ENCODE measurements at regions not wholly inside any gene's neighbourhood (a gene's known extent, or its start where the extent isn't known, plus 50 kb on each side); places are given as distances from the start of the nearest gene placed in this dataset.

DNA sequence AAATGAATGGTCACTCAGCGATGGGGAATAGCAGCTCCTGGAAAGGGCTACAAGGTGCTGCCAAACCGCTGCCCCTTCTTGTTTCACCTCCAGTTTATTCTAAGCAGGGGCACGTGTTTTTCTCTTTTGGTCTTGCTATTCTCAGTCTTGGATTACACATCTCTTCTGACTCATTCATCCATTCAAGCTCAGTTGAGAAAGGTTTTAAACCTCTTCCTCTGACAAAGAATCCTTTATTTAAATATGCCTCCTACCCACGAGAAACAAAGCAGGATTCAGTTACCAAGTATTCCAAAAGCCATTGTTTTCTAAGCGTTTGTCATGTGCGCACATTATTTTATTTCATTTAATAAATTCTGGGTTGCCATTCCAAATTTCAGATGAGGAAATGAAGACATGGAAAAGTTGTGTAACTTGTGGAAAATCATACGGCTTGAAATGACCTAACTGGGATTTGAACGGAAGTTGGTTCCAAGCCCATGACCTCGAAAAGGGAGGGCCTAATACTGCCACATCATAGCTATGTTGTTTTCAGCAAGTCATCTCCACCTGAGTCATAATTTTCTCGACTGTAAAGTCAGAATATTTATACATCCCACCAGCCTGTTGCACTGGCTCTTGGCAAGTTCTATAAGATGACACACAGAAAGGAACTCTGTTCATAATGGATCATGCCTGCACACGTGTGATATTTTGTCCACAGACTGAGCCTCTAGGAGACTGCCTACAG lies 292.0 kb upstream of the SLCO3A1 start:
- no peak for ATAC-seq

DNA sequence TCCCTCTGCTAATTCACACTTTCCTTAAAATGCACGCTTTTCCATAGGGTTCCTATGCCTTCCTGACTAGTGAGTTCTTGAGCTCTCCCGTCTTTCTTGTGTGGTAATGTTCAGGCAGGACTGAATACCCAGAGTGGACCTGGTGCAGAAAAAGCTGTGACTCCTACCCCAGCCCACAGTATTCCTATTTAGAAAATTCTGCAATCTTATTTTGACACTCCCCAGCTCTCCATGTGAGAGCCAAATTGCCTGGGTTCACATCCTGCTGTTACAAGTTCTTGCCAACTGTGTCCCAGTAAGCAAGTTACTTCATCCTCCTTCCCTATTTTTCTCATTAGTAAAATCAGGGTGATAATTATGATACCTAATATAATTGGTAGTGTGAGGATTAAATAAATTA lies 290.8 kb upstream of the SLCO3A1 start:
- ATAC-seq: no peak

DNA sequence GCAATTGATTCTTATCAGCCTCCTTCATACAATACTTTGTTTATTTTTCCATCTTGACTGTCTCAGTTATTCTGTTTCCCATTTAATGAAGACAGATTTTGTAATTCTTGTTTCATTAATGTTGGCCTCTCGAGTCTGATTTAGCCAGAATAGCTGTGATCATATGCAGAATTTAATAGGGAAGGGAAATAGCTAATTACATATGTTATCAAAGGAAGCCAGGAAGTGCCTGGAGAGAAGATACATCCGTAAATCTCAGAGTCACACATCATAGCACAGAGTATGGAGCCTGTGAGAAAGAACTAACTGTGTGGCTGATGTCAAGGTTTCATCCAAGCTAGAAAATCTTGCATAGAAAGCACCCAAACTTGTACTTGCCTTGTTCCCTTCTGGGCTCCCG lies 288.9 kb upstream of the SLCO3A1 start:
- no peak for ATAC-seq

DNA sequence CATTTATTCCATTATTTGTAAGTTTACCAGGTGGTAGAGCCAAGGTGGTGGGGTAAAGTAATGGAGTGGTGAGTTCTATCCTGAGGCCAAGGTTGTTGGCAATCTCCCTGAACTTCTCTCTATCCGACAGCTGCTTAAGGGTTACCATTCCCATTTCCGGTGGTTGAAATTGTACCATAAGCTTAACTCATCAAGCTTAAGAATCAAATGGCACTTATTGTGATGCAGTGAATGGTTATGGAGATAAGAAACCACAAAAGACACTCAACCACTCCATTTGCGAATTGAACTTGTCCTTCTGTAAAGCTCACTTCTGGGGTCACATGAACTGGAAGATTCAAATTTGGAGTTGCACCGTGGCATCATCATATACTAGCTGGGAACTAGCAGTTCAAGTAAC lies 287.4 kb upstream of the SLCO3A1 start:
- ATAC-seq: no peak

DNA sequence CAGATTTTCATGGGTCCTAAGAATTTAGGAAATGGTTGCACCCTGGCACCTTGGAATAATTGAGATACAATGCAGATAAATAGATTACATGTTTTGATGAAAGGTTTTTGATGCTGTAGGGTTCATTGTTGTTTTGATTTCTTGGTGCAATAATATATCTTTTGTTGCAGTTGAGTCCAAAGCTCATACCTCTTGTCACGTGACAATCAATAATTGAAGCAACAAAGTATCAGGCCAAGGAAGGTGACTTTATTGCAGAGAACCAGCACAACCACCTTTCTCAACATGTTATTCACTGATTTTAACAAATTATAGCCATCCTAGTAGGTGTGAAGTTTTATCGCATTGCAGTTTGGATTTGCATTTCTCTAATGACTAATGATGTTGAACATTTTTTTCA lies 285.5 kb upstream of the SLCO3A1 start:
- no peak for ATAC-seq

DNA sequence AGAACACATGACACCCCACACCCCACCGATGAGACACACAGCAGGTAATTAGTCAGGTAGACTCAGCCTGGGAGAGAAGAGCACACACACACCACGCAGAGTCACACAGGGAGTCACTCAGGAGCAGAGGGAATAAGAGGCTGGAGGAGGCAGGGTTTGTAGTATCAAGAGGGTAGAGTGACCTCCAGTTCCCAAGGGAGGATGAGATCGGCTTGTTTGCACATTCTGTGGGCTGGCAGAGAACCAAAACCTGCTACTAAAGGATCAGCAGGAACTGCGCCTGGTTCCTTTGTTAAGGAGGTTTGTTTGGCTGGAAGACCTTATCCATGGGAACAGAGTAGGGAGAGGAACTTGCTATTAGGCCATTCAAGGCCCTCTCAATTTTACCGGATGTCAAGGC lies 281.4 kb upstream of the SLCO3A1 start:
- no peak for ATAC-seq

DNA sequence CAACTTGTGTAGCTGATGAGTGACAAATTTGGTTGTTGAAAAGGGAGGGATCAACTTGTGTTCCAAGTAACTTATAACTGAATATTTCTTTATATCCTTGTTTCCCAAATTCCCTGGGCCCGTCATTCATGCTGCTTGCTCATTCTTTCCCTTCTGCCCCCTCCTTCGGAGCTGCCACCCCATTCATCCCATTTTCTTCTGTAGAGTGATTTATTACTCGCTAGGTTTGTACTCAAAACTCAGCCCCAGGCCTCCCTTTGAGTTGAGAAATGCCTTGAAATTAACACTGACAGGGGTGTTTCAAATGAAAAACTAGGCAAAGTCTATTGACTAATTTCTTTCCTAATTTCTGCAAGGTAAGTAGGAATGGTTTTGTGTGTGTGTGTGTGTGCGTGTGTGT lies 277.4 kb upstream of the SLCO3A1 start:
- no peak for ATAC-seq

DNA sequence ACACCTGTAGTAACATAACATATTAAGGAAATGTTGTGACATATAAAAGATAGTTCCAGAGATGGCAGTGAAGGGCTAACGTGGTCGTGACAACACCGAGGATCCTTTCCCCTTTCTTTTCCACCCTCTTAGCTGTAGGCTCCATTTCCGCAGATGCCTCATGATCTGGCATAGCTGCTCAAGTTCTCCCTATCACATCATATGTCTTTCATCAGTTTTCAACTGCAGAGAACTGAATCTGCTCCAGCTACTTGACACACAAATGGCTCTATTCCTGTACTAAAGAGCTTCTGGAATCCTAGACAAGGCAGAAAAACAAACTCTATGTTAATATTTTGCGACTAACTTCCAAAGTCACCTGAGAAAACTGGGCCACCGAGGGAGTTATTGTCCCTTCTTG lies 275.0 kb upstream of the SLCO3A1 start:
- ATAC-seq: no peak

DNA sequence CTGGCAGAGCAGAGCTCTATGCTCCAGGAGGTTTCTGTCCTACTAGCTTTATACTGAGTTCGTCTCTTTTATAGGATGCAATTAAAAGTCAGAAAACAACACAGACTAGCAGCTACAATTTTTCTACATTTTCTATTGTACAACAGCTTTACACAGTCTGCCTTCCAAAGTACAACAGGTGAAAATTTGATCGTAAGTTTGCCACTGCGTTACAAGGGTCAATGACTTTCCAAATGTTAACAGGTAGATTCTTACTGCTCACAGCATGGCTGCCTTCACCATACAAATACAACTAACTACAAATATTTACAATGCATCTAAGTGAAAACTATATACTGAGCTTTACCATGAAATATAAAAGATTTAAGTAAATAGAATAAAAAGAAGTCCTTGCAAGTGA lies 268.6 kb upstream of the SLCO3A1 start:
- ATAC-seq: no peak

DNA sequence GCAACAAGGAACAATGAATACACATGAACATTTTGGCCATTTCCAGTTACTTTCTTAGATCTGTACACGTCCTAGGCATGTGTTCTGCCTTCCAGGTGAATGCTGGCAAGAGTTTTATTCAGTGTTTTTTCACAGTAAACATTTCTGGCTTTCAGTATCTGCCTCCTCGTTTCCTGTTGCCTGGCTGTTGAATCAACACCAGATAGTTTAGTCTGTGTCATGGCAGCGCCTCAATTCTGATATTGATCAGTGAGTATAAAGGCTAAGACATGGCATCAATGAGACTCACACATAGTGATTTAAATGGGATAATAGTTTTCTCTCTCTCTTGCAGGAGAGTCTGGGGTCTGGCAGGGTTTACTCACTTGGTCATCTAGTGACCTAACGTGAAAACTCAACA lies 266.9 kb upstream of the SLCO3A1 start:
- ATAC-seq: no peak

DNA sequence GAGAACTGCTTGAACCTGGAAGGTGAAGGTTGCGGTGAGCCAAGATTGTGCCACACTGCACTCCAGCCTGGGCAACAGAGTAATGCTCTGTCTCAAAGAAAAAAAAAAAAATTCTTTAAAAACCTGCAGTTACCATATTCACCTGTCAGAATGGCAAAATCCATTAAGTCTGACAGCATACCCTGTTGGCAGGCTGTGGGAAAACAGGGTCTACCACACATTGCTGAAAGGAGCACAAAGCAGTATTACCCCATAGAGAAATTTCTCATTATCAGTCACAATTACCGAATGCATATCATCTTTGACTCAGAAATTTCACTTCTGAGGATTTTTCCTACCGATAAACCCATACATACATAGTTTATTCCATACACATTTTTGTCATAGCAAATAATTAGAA lies 264.1 kb upstream of the SLCO3A1 start:
- peak; percentile 53 to 64 for ATAC-seq

DNA sequence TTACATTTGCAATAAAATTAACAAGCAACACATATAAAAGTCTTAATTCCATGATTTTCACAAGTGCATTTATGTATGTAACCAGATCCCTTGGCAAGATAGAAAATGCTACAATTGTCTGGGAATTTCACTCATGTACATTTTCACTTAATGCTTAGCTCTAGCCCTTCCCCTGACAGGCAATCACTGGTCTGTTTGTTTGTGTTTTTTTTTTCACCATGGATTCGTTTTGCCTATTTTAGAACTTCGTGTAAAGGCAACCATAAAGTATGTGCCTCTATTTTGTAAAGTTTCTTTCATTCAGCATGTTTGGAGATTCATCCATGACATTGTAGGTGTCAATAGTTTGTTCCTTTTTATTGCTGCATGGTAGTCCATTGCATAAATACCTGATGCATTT lies 260.9 kb upstream of the SLCO3A1 start:
- no peak for ATAC-seq

DNA sequence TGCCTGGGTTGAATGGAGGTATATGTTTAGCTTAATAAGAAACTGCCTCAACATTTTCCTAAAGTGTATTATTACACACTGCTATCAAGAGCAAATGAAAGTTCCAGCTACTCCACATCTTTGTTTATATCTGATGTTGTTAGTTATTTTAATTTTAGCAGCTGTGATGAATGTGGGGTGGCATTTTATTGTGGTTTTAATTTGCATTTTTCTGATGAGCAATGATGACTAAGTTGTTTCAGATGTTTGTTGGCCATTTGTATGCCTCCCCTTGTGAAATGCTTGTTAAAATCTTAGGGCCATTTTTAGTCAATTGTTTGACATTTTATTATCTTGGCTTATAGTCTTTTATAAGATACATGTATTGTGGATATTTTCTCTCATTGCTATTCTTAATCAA lies 260.4 kb upstream of the SLCO3A1 start:
- ATAC-seq: peak; percentile 17 to 20

DNA sequence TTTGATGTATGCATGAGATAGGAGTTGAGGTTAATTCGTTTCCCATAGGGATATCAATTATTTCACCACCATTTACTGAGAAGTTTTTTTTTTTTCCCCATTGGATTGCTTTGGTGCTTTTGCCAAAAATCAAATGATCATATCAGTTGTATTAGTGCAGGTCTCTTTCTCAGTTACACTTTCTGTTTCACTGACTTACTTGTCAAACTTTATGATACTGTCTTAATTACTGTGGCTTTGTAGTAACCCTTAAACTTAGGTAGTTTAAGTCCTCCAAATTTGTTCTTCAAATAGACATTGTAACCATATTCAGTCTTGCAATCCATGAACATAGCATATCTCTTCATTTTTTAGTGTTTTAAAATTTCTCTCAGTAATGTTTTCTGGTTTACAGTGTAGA lies 259.9 kb upstream of the SLCO3A1 start:
- no peak for ATAC-seq

DNA sequence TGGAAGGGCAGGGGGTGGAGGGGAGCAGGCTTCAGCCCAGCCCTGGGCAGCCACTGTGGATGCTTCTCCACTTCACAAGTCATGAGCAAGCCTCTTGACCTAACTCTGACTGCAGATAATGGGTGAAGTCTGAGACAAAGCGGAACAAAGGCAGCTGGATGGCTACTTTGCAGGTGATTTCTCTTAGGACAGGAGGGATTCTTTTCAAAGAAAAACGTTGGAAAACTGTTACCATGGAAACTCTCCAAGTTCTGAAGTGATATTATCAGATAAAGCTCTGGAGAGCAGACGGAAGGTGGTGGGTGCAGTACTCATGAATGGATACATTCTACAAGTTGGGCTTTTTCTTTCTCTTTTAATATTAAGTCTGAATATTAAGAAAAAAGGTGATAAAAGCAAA lies 254.2 kb upstream of the SLCO3A1 start:
- ATAC-seq: no peak

DNA sequence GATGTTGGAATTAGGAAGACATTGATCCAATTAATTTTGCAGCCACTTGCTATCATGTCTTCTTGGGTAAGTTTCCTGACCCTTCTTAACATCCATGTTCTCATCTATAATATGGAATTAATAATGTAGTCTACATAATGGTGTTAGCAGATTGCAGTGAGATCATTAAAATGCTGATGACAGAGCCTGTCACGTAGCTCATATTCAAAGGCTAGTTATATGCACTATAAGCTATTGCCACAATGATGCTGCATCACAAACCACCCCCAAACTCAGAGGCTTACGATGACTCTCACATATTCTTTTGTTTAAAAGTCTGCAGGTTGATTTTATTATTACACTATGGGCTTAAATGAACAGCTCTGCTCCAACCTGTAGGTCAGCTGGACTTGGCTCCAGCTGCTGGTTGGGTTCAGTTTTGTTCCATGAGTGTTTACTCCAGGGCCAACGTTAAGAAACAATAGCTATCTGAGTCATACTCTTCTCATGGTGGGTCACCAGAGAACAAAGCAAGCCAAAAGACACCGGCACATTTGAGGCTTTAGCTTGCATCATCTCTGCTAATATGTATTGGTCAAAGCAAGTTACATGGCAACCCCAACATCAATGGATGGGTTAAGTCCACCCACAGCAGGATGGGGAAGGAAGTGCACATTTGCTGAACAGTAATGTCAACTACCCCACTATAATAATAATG lies 250.0 kb upstream of the SLCO3A1 start:
- no peak for ATAC-seq

DNA sequence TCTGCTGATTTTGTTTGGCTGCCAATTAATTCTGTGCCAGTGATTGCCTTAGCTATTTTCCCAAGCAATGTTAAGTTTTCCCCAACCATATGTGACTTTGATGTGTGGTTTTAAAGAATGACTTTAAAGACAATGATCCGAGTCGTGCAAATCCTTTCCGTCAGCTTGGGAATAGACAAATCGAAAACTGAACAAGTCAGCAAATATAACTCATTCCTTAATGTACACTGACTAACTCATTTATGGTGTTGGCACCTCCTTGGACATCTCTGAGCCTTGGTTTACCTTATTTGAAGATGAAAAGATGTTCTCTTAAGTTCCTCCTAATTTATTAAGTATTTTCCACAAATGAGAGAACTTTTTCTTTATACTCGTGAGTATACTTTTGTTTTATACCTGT lies 249.4 kb upstream of the SLCO3A1 start:
- no peak for ATAC-seq

DNA sequence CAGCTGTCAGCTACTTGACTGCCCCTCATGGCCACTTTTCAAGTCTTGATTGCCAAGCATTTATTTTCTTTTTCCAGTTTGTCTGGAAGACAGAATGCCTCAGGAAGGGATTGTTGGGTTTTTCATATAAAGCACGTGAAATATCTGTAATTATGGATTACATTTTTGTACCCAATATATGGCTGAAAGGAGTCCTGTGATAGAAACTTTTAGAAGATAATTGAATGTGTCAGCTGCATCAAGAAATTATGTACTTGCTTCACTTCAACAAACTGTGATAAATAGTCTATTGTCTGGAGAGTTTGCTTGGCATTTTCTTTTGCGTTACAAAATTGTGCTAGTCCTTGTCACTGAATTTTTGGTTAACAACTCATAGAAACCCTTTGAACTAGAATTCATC lies 247.9 kb upstream of the SLCO3A1 start:
- ATAC-seq: no peak

DNA sequence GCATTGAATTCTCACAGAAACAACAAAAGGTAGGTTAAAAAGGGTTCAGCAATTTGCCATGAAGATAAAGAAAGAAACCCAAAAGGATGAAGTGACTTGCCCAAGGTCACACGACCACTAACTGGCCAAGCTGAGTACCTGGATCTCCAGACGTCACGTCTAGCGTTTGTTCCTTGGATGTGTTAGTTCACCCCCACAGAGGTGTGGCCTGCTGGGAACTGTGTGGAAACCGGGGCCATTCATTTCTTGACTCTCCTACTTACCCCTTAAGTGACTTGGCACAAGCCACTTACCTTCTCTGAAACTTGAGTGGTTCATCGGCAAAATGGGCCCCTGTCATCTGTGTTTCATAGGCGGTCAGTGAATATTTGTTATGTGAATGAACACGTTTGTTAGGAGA lies 244.3 kb upstream of the SLCO3A1 start:
- no peak for ATAC-seq

DNA sequence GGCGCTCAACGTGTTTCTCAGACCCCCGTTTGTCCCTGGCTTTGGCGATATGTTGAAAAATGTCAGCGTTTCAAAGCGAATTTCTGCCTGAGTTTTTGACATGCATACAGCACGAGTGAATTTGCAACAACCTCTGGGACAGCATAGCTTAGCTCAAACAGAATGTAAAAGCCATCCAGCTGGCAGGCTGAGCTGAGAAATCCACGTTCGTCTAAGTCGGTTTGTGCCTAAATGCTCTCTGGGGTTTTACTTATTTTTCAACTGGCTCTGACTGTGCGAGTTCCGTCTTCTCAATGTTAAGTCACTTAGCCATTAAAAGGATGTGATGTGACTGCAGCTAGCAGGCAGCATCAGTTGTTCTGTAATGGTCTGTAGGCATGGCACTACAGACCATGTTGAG lies 243.5 kb upstream of the SLCO3A1 start:
- ATAC-seq: no peak

DNA sequence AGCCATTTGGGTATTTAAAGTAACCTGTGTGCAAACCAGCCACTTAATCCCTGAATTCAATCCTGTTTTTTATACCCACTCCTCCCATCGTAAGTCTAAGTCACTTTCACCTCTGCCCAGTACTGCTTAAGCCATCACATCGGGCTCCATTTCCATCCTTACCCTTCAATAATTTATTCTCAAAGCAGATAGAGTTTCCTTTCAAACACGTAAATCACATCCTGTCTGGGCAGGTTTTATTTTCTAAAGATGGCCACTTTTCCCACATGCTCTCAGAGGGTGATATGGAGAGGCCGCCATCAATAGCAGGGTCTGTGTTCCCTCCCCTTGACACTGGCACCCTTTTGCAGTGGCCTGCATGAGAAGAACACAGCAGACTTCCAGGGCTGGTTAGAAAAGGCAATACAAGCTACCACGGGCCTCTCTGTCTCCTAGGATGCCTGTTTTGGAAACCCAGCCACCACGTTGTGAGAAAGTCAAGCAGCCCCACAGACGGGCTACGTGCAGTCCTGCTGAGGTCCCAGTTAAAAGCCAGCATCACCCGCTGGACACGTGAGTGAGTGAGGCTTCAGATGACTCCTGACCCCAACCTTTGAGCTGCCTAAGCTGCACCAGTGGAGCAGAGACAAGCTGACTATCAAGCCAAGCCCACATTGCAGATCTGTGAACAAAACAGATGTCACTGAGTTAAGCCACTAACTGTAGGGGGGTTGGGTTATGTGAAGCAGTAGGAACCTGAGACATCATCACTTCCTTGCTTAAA lies 241.8 kb upstream of the SLCO3A1 start:
- ATAC-seq: no peak

DNA sequence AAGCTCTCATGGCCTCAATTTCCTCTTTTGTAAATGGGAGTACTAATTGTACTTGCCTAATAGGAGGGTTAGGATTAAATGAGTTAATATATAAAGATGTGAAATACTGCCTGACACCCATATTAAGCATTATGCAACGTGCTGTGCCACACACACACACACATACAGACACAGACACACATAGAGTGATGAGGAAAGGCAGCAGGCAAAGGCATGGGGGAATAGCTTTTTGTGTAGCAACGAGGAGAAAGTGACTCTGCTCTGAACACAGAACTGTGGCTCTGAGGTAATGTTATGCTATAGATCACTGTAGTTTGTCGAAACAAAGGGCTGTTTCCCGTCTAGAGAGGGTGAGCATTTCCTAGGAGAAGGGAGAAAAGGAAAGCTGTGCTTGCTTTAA lies 233.3 kb upstream of the SLCO3A1 start:
- no peak for ATAC-seq

DNA sequence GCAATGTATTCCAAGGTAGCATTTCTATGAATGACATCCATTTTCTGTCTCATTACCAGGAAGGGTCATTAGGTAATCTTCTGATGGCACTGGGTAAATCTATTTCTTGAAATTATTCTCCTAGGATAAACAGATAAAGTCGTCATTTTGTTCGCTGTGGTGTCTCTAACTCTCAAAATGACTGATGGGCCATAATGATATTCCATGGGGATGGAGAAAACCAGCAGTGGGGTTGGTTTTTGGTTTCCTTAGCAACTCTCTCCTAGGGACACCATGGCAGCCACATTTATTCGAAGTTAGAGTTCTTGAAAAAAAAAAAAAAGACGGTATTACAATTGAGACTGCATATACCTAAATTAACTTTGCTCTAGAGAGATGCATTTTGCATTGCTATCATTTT lies 231.3 kb upstream of the SLCO3A1 start:
- no peak for ATAC-seq

DNA sequence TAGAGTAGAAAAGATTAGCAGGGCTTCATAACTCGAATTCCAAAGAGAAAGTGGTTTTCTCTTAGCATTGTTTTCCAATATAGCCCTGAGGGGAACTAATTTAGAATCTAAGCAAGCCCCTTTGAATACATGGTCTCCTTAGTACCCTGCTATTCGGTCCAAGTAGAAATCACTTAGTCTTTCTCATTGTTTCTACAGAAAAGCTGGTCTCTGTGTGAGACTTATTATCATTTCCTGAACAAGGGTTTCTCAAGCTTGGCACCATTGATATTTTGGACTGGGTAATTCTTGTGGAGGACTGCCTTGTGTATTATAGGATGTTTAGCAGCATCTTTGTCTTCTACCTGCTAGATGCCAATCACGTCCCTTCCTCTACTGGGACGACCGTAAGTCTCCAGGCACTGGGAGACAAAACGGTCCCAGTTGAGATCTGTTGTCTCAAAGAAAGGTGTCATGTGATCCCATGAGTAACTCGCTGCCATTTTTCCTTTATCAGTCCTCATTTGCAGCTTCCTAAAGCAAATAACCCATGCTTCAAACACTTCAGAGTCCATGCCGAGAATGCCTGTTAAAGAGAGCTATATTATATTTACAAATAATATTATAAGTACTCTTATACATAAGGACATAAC lies 230.7 kb upstream of the SLCO3A1 start:
- no peak for ATAC-seq

Data from activated CD4-positive, CD25-positive, alpha-beta regulatory T cell treated with anti-CD3 and anti-CD28 coated beads, Interleukin-2, amount 50 U/mL, for 24 hours (primary cell).